NCI-H1417 (cell line): ENCODE measurements at regions not wholly inside any gene's neighbourhood (a gene's known extent, or its start where the extent isn't known, plus 50 kb on each side); places are given as distances from the start of the nearest gene placed in this dataset.
A peak's percentile ranks its signal among the peaks of the same experiment; 100 is the strongest.
"Not testable (repeated sequence)": the region's sequence is repeated elsewhere in the genome, so short reads cannot be mapped to it uniquely, and the experiment has no call there.

Source experiments
- DNase-seq, 3 experiments: peaks; one replicate each; lab custom pipeline; 2025; lab: John Stamatoyannopoulos, UW

GRCh38 chr4:141534985-141535384, 101.4 kb upstream of the IL15 start:
- DNase-seq, result no peak

GRCh38 chr4:141538001-141538400, 98.4 kb upstream of the IL15 start:
- no peak for DNase-seq

DNA sequence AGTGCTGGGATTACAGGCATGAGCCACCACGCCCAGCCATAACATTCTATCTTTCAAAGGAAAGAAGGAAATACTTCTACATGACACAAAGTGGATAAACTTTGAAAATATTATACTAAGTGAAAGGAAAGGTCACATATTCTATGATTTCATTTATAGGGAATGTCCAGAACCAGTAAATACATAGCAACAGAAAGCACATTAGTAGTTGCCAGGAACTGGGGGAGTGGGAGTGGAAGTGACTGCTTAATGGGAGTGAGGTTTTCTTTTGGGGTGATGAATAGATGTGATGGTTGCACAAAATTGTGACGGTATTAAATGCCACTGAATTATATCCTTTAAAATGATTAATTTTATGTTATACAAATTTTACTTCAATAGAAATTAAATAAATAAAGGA, 95.7 kb upstream of the IL15 start:
- DNase-seq, result no peak

DNA sequence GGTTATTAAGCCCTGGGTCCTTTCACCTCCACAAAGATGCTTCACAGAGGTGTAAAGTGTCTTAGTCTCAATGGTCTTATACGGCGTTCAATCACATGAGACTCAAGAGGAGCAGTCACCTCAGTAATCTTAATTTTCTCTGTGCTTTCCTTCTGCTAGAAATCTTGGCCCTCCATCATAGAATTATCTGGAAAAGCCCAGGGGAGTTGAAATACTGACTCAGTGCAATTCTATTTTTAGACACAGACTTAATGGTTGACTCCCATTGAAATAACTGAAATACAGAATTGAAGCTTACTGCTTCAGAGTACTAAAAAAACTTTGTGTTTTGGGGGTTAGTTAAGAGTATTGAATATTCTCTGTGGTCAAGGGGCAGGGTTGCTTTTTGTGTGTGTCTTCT, 94.5 kb upstream of the IL15 start:
- no peak for DNase-seq

DNA sequence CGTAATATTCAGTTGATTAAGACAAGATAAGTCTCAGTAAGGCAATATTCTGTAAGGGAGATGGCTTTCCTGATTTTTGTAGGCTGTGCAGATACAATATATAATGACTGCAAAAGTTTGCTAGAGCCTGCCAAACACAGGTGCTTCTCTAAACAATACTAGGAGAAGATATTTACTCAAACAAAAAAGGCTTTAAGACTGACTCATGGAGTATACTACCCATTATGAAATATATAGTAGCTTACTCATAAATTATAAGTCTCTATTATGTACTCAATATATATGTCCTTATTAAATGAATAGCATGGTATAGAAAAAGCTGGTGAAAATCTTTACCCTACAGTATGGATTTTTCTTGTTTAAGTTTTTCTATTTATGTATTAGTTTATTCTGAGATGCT, 93.2 kb upstream of the IL15 start:
- no peak for DNase-seq

GRCh38 chr4:141543706-141544105, 92.7 kb upstream of the IL15 start:
- DNase-seq, result no peak

DNA sequence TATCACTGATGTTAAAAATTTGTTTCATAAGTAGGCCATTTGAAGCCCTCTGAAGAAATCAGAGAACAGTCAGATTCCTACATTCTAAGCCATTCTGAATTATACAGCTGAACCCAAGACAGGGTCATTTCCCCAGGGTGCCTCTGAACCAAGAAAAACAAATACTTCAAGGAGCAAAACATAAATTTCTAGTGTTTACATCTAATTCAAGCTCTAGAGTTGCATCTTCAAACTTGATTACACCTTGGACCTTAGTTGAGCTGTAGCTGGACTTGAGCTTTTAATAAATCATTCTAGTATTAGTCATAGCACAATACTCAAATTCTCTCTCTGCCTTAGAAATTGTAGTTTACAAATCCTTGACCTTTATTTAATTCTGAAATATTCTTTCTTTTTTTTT, 87.6 kb upstream of the IL15 start:
- DNase-seq, result peak in 1 of 3 experiments; percentile 50

DNA sequence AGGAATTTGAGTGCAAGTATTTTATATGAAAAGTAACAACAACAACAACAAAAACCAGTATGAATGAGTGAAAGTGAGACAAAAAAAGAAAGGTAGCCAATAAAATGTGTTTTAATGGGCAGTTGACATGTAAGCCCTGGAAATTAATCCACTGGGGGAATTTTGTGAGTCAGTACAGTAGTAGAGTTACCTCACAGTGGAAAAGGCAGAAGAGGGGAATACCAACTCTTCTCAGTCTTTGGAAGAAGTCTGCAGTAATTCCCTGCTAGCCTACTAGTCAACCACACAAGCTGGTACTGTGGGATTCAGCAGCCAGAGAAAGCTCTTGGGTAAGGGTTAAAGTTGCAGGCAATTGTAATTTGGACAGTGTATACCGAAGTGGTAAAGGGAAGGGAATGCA, 76.3 kb upstream of the IL15 start:
- DNase-seq, result no peak

DNA sequence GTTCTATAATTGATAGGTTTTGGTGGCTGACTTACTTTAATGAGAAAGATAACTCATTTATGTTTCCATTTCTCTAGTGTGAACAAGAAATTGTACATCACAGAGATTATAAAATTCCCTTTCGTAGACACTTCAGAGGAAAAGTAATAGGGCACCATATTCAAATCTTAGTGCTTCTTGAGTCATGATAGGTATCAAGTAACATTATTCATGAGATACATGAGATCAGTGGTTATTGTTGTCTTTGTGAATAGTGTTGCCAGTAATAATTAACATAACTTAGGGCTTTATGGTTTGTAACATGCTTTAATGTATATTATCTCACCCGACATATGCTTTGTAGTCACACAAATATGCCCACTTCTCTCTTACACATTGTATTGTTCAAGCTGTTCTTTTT, 73.7 kb upstream of the IL15 start:
- no peak for DNase-seq

GRCh38 chr4:141563723-141564122, 72.7 kb upstream of the IL15 start:
- DNase-seq, result no peak

DNA sequence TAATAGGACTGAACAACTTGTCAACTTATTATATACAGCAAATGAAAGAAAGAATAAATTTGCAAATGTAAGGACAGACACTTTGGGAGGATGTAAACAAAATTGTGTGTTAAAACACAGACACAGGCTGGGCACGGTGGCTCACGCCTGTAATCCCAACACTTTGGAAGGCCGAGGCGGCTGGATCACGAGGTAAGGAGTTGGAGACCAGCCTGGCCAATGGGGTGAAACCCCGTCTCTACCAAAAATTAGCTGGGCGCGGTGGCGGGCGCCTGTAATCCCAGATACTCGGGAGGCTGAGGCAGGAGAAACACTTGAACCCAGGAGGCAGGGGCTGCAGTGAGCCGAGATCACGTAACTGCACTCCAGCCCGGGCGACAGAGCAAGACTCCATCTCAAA, 71.4 kb upstream of the IL15 start:
- not testable (repeated sequence) for DNase-seq

GRCh38 chr4:141565379-141566089, 70.8 kb upstream of the IL15 start:
- DNase-seq, result no peak

- DNase-seq, result no peak
Observed at GRCh38 chr4:141567326-141567915, 69.0 kb upstream of the IL15 start.

GRCh38 chr4:141569141-141569540, 67.2 kb upstream of the IL15 start:
- no peak for DNase-seq

GRCh38 chr4:141570290-141570689, 66.1 kb upstream of the IL15 start:
- peak in 1 of 3 experiments; percentile 31 for DNase-seq

GRCh38 chr4:141571362-141571761, 65.0 kb upstream of the IL15 start:
- DNase-seq, result peak in 1 of 3 experiments; percentile 24

- no peak for DNase-seq
Observed at GRCh38 chr4:141571793-141572192, 64.6 kb upstream of the IL15 start.

GRCh38 chr4:141573678-141574077, 62.7 kb upstream of the IL15 start:
- no peak for DNase-seq

GRCh38 chr4:141575884-141576283, 60.5 kb upstream of the IL15 start:
- DNase-seq, result no peak

- no peak for DNase-seq
Observed at GRCh38 chr4:141576585-141577110, 59.7 kb upstream of the IL15 start.

- no peak for DNase-seq
Observed at GRCh38 chr4:141578451-141578850, 57.9 kb upstream of the IL15 start.

- DNase-seq, result no peak
Observed at GRCh38 chr4:141580523-141580922, 55.9 kb upstream of the IL15 start.
